VCaP (cell line): ENCODE measurements at regions not wholly inside any gene's neighbourhood (a gene's known extent, or its start where the extent isn't known, plus 50 kb on each side); places are given as distances from the start of the nearest gene placed in this dataset.
"Not testable (repeated sequence)": the region's sequence is repeated elsewhere in the genome, so short reads cannot be mapped to it uniquely, and the experiment has no call there.

ENCODE experiments used
- H3K27ac ChIP-seq: fragments of 450-650 bp; 2 replicates; pipeline ENCODE4 v1.5.1; 2017
- CTCF ChIP-seq: fragments of 450-650 bp; conservative IDR thresholded peaks from 2 replicates; pipeline ENCODE4 v1.5.1; 2017; ENCODE audit warnings: mild to moderate bottlenecking, moderate library complexity

DNA sequence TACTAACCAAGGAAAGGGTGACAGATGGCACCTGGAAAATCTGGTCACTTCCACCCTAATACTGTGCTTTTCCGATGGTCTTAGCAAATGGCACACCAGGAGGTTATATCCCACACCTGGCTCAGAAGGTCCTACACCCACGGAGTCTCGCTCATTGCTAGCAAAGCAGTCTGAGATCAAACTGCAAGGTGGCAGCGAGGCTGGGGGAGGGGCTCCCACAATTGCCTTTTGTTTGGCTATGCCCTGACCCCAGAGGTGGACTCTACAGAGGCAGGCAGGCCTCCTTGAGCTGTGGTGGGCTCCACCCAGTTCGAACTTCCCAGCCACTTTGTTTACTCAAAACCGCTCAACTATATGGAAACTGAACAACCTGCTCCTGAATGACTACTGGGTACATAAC, 50.3 kb upstream of the UGT2B15 start:
- not testable (repeated sequence) for H3K27ac ChIP-seq

DNA sequence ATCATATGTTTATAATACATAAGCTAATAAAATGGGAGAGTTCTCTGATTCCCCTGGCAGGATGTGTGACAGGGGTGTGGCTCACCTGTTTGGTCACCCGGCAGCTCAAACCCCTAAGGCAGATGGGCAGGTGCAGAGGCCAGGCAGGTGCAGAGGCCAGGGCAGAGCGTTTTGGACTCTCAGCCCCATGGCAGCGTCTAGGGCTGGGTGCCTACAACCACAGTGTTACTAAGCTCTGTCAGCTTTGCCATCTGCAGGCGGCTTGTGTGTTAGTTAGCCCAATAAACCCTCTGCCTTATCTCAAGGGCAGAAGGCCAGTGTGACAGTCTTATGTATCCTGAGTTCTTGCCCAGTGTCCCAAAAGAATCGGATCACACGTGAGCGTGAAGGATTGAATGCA, 54.0 kb upstream of the UGT2B15 start:
- TF ChIP-seq CTCF = no peak
- H3K27ac ChIP-seq = no peak overlapping the region

GRCh38 chr4:68724922-68725321, 54.5 kb upstream of the UGT2B15 start:
- TF ChIP-seq CTCF = no peak
- no peak overlapping the region for H3K27ac ChIP-seq

DNA sequence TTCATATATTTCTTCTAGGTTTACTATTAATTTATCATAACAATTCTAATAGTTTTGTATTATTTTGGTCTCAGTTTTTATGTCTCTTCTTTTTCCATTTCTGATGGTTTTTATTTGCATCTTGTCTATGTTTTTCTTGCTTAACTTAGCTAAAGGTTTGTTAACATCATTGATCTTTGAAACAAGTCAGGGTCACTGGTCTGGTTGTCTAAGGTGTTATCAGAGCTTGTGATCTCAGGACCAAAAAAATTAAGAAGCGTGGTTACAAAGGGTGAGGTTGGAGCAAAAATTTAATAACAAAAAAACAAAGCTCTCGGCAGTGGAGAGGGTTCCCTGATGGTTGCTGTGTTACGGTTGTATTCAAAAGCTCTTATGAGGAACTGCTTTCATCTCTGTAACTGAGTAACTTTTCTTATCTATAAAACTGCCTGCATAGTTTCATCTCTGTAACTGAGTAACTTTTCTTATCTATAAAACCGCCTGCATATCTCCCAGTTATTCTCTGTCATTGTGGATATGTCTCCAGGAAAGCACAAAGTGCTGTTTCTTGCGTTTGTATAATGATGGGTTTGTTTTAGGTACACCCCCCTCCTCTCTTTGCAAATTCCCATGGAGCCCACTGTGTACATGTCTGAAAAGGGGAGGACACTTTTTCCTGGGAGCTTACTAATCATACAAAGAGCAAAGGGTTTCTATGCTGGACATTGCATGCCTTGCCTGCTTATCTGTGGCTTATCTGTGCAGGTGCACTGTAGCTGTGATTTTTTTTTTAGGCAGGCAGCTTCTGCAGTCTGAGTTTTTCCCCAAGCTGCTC, 62.4 kb upstream of the UGT2B15 start:
- H3K27ac ChIP-seq = peak overlapping the region; percentile 94
- no peak for TF ChIP-seq CTCF

DNA sequence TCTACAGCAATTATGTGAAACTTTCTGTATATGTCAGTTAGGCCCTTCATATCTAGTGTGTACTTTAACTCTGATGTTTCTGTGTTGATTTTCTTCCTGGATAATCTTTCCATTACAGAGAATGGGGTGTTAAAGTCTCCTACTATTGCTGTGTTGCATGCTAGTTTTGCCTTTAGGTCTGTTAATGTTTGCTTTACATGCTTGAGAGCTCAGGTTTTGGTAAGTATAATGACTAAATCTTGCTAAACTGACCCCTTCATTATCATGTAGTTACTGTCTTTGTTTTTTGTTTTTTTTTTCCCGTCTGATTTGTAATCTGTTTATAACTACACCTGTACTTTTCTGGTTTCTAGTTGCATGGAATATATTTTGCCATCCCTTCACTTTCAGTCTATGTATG, 63.6 kb upstream of the UGT2B15 start:
- TF ChIP-seq CTCF = no peak
- H3K27ac ChIP-seq = peak overlapping the region; percentile 94

DNA sequence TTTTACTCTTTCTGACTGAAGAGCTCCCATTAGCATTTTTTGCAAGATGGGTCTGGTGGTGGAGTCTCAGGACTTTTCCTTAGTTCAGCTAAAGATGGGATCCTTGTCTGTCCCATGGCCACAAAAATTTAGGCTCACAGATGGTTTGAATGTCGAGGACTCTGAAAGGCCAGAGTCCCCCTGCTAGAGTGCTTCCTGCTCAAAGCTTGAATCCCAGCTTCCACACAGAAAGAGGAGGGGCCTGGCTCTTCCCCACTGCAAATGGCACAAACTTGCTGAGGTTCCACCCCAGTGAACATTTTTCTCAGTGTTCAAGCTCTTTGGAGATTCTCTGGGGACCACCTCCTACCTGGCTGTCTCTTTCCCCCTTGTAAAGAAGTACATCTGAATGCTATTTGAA, 64.7 kb upstream of the UGT2B15 start:
- H3K27ac ChIP-seq = peak overlapping the region; percentile 94
- TF ChIP-seq CTCF = no peak

GRCh38 chr4:68736813-68737212, 66.4 kb upstream of the UGT2B15 start:
- TF ChIP-seq CTCF = no peak
- peak overlapping the region; percentile 94; the same call in 1 of the 2 replicates for H3K27ac ChIP-seq

GRCh38 chr4:68738036-68738435, 67.6 kb upstream of the UGT2B15 start:
- TF ChIP-seq CTCF = no peak
- no peak overlapping the region for H3K27ac ChIP-seq
